GM12878 (cell line): ENCODE measurements at regions not wholly inside any gene's neighbourhood (a gene's known extent, or its start where the extent isn't known, plus 50 kb on each side); places are given as distances from the start of the nearest gene placed in this dataset.

Source experiments
- CBFB ChIP-seq: IDR thresholded peaks from 2 replicates; pipeline ENCODE4 v1.6.1; 2016; ENCODE audit warnings: antibody characterized with exemption, low read depth
- CTCF ChIP-seq, 3 experiments: IDR thresholded peaks in 2 of 3; conservative IDR thresholded peaks in 1 of 3; 2 replicates each; pipeline ENCODE4 v1.5.1; 2011; ENCODE audit warnings: low read depth in 3 of 3, low read length in 3 of 3, mild to moderate bottlenecking in 3 of 3, control low read depth in 2 of 3, moderate library complexity in 2 of 3, inconsistent platforms in 1 of 3, mixed read lengths in 1 of 3; ENCODE audit not compliant: control insufficient read depth in 2 of 3, insufficient read depth in 1 of 3; ENCODE audit errors: extremely low read depth in 1 of 3
- EZH2 ChIP-seq: IDR thresholded peaks from 2 replicates; pipeline ENCODE4 v1.6.1; 2012; ENCODE audit warnings: low read depth, mild to moderate bottlenecking, control low read depth, inconsistent platforms, low read length, borderline replicate concordance; ENCODE audit not compliant: control insufficient read depth
- IKZF2 ChIP-seq, 2 experiments: fragments of 450-650 bp; IDR thresholded peaks; 2 replicates each; pipeline ENCODE4 v1.6.1; 2017; ENCODE audit warnings: mild to moderate bottlenecking in 2 of 2, moderate library complexity in 2 of 2
- MTA3 ChIP-seq: IDR thresholded peaks from 2 replicates; pipeline ENCODE4 v1.6.1; 2012; ENCODE audit warnings: low read length, inconsistent platforms, borderline replicate concordance
- POLR2A ChIP-seq: IDR thresholded peaks from 2 replicates; pipeline ENCODE4 v1.6.1; 2011; ENCODE audit warnings: low read depth, mild to moderate bottlenecking, low read length
- POLR2AphosphoS5 ChIP-seq: IDR thresholded peaks from 2 replicates; pipeline ENCODE4 v1.6.1; 2011; ENCODE audit warnings: mild to moderate bottlenecking, low read length, inconsistent platforms
- SMARCA5 ChIP-seq: fragments of 450-650 bp; IDR thresholded peaks from 2 replicates; pipeline ENCODE4 v1.6.1; 2017; ENCODE audit warnings: mild to moderate bottlenecking
- USF2 ChIP-seq: IDR thresholded peaks from 2 replicates; pipeline ENCODE4 v1.6.1; 2011; ENCODE audit warnings: low read depth, low read length, improper control_type of control experiment, borderline replicate concordance
- ZNF274 ChIP-seq: IDR thresholded peaks from one replicate; pipeline ENCODE4 v1.8.0; 2011; ENCODE audit not compliant: insufficient read length, insufficient read depth

- TF ChIP-seq ZNF274 (no peak), CTCF (IDR thresholded peaks at IDR 0.05 in 2 of 3, conservative IDR thresholded peaks at IDR 0.05 in 1 of 3; ENCODE audit: control insufficient read depth in 2 of 3, extremely low read depth in 1 of 3, insufficient read depth in 1 of 3, low read depth in 3 of 3, low read length in 3 of 3) (no peak), MTA3 (no peak), IKZF2 (IDR thresholded peaks at IDR 0.05) (no peak), EZH2 (no peak), SMARCA5 (no peak), POLR2A (no peak), POLR2AphosphoS5 (no peak), USF2 (no peak), CBFB (no peak)
Observed at GRCh38 chr15:39431376-39431775, 149.5 kb upstream of the THBS1 start.
